ENCODE measurements at regions not wholly inside any gene's neighbourhood (a gene's known extent, or its start where the extent isn't known, plus 50 kb on each side); places are given as distances from the start of the nearest gene placed in this dataset.

- TF ChIP-seq, protein P1, sequence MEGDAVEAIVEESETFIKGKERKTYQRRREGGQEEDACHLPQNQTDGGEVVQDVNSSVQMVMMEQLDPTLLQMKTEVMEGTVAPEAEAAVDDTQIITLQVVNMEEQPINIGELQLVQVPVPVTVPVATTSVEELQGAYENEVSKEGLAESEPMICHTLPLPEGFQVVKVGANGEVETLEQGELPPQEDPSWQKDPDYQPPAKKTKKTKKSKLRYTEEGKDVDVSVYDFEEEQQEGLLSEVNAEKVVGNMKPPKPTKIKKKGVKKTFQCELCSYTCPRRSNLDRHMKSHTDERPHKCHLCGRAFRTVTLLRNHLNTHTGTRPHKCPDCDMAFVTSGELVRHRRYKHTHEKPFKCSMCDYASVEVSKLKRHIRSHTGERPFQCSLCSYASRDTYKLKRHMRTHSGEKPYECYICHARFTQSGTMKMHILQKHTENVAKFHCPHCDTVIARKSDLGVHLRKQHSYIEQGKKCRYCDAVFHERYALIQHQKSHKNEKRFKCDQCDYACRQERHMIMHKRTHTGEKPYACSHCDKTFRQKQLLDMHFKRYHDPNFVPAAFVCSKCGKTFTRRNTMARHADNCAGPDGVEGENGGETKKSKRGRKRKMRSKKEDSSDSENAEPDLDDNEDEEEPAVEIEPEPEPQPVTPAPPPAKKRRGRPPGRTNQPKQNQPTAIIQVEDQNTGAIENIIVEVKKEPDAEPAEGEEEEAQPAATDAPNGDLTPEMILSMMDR (IDR thresholded peaks at IDR 0.05; ENCODE audit: low read depth, low read length, poor library complexity, severe bottlenecking): no peak
- no peak for TF ChIP-seq EZH2phosphoT487 (IDR thresholded peaks at IDR 0.05; ENCODE audit: borderline replicate concordance, low read length)
These were observed 227.2 kb downstream of the SNCA start for GRCh38 chr4:89609756-89610155.

Measured in DOHH2 (cell line).